GM12878 (cell line): ENCODE measurements at regions not wholly inside any gene's neighbourhood (a gene's known extent, or its start where the extent isn't known, plus 50 kb on each side); places are given as distances from the start of the nearest gene placed in this dataset.

Source experiments
- ATAC-seq: fragments of 200-7000 bp; cut with Tn5 transposase; 3 replicates; pipeline ENCODE4 v1.9.1; 2020; ENCODE audit warnings: mild to moderate bottlenecking, moderate library complexity
- BruUV-seq: library from RNA; stranded (reverse); fragments of 400-500 nt; replicated peaks from 2 replicates; lab custom pipeline; 2021; lab: Mats Ljungman, UMichigan
- CTCF ChIA-PET: fragments of 300-600 bp; sonication (Branson Sonifier 250); formaldehyde crosslinking; extraction: SDS; loops from one replicate; lab custom pipeline; 2021; ENCODE audit warnings: inconsistent platforms; lab: Yijun Ruan, JAX
- POLR2A ChIA-PET: fragments of 350-600 bp; formaldehyde crosslinking; extraction: SDS; loops from one replicate; lab custom pipeline; 2021; ENCODE audit warnings: inconsistent platforms; lab: Charles Lee
- RAD21 ChIA-PET: fragments of 300-600 bp; sonication (Branson Sonifier 250); formaldehyde crosslinking; loops from one replicate; lab custom pipeline; 2023; ENCODE audit warnings: antibody characterized with exemption; ENCODE audit not compliant: unreplicated experiment; lab: Charles Lee
- SMC1A ChIA-PET: fragments of 300-600 bp; sonication (Branson Sonifier 250); formaldehyde crosslinking; loops from one replicate; lab custom pipeline; 2023; ENCODE audit not compliant: unreplicated experiment, uncharacterized antibody; lab: Charles Lee
- DNase-seq: peaks from one replicate; pipeline ENCODE4 v3.0.0-alpha.2; 2011; ENCODE audit warnings: low read depth, low spot score
- FAIRE-seq: peaks from 3 replicates; lab custom pipeline; 2011; peaks lifted over from hg19 to GRCh38; lab: Jason Lieb, UNC
- H2AFZ ChIP-seq: 2 replicates; pipeline ENCODE4 v1.6.0; 2011; ENCODE audit warnings: low read depth, low read length, control low read depth; ENCODE audit not compliant: control insufficient read depth
- H3K27ac ChIP-seq: 2 replicates; pipeline ENCODE4 v1.5.1; 2011; ENCODE audit warnings: control low read depth; ENCODE audit not compliant: control insufficient read depth, insufficient read depth
- H3K27me3 ChIP-seq, 2 experiments: replicated peaks in 1 of 2; 2 replicates each; pipeline versions ENCODE4 v1.6.0 to v1.6.1; 2011; ENCODE audit warnings: low read length in 1 of 2; ENCODE audit not compliant: control insufficient read depth in 2 of 2, insufficient read depth in 2 of 2
- H3K36me3 ChIP-seq, 2 experiments: 2 replicates each; pipeline ENCODE4 v1.5.1; 2011; ENCODE audit warnings: low read length in 1 of 2; ENCODE audit not compliant: control insufficient read depth in 2 of 2, insufficient read depth in 2 of 2
- H3K4me1 ChIP-seq: 2 replicates; pipeline ENCODE4 v1.6.1; 2011; ENCODE audit warnings: mild to moderate bottlenecking, low read length, moderate library complexity, mixed read lengths; ENCODE audit not compliant: control insufficient read depth, insufficient read depth
- H3K4me2 ChIP-seq: 2 replicates; pipeline ENCODE4 v1.6.0; 2011; ENCODE audit warnings: control low read depth; ENCODE audit not compliant: control insufficient read depth, insufficient read depth
- H3K4me3 ChIP-seq: fragments of 200-600 bp; sonication (generic); 2 replicates; pipeline ENCODE4 v1.5.1; 2016
- H3K79me2 ChIP-seq: 2 replicates; pipeline ENCODE4 v1.6.0; 2011; ENCODE audit warnings: low read length; ENCODE audit not compliant: control insufficient read depth, insufficient read depth
- H3K9ac ChIP-seq: 2 replicates; pipeline ENCODE4 v1.8.0; 2011; ENCODE audit warnings: low read length, control low read depth, mixed read lengths; ENCODE audit not compliant: control insufficient read depth, insufficient read depth
- H3K9me3 ChIP-seq: replicated peaks from 3 replicates; pipeline ENCODE4 v1.5.1; 2011; ENCODE audit warnings: mild to moderate bottlenecking, low read length; ENCODE audit not compliant: control insufficient read depth, insufficient read depth
- H4K20me1 ChIP-seq: 2 replicates; pipeline ENCODE4 v1.6.0; 2011; ENCODE audit not compliant: control insufficient read depth, insufficient read depth
- BMI1 ChIP-seq: fragments of 450-650 bp; IDR thresholded peaks from 2 replicates; pipeline ENCODE4 v1.6.1; 2016; ENCODE audit warnings: mild to moderate bottlenecking, moderate library complexity, borderline replicate concordance
- E2F8 ChIP-seq: fragments of 450-650 bp; IDR thresholded peaks from 2 replicates; pipeline ENCODE4 v1.6.1; 2018; ENCODE audit warnings: mild to moderate bottlenecking, low read depth, moderate library complexity; ENCODE audit not compliant: partially characterized antibody
- HCFC1 ChIP-seq: fragments of 150-350 bp; IDR thresholded peaks from 2 replicates; pipeline ENCODE4 v1.6.1; 2014; ENCODE audit warnings: low read length
- KAT2A ChIP-seq: conservative IDR thresholded peaks from 2 replicates; pipeline ENCODE4 v1.6.1; 2011; ENCODE audit warnings: low read depth, low read length; ENCODE audit not compliant: control insufficient read depth
- NFIC ChIP-seq: IDR thresholded peaks from 2 replicates; pipeline ENCODE4 v1.6.1; 2012; ENCODE audit warnings: low read depth, mild to moderate bottlenecking, inconsistent platforms, low read length, moderate library complexity
- PAX8 ChIP-seq: fragments of 450-650 bp; IDR thresholded peaks from 2 replicates; pipeline ENCODE4 v1.6.1; 2017; ENCODE audit warnings: mild to moderate bottlenecking, moderate library complexity
- RBBP5 ChIP-seq: fragments of 200-600 bp; sonication (generic); conservative IDR thresholded peaks from 2 replicates; pipeline ENCODE4 v1.6.1; 2016
- SMC3 ChIP-seq: IDR thresholded peaks from 2 replicates; pipeline ENCODE4 v1.6.1; 2011; ENCODE audit warnings: low read length, improper control_type of control experiment, borderline replicate concordance
- SPI1 ChIP-seq: IDR thresholded peaks from 2 replicates; pipeline ENCODE4 v1.6.1; 2011; ENCODE audit warnings: low read depth, mild to moderate bottlenecking, low read length, moderate library complexity, borderline replicate concordance; ENCODE audit not compliant: insufficient read depth
- SUZ12 ChIP-seq: fragments of 200-600 bp; sonication (generic); IDR thresholded peaks from one replicate; pipeline ENCODE4 v1.6.1; 2018; ENCODE audit warnings: antibody characterized with exemption, mild to moderate bottlenecking; ENCODE audit not compliant: unreplicated experiment
- WRNIP1 ChIP-seq: IDR thresholded peaks from 2 replicates; pipeline ENCODE4 v1.6.1; 2011; ENCODE audit warnings: low read depth, low read length, improper control_type of control experiment, borderline replicate concordance
- ZBTB4 ChIP-seq: fragments of 450-650 bp; formaldehyde crosslinking; IDR thresholded peaks from 2 replicates; pipeline ENCODE4 v1.4.0; 2022; ENCODE audit warnings: mild to moderate bottlenecking, moderate library complexity
- ZNF687 ChIP-seq: fragments of 450-650 bp; IDR thresholded peaks from 2 replicates; pipeline ENCODE4 v1.6.1; 2017; ENCODE audit warnings: mild to moderate bottlenecking, moderate library complexity
- WGBS: methylation state at CpG from one replicate; pipeline ENCODE4 v1.1.6; 2016; ENCODE audit warnings: low lambda C conversion rate; ENCODE audit not compliant: insufficient replicate concordance, insufficient coverage; ENCODE audit errors: missing lambda C conversion rate; 5-methylcytosine and 5-hydroxymethylcytosine counted together
- in situ Hi-C: fragments of 300-500 bp; cut with MboI; formaldehyde crosslinking; loops from 9 replicates; pipeline ENCODE4 v1.14.3; 2018; ENCODE audit warnings: mixed read lengths
- intact Hi-C: fragments of 100-400 bp; cut with micrococcal nuclease; formaldehyde crosslinking; loops from one replicate; pipeline ENCODE4 v1.14.2; 2022; ENCODE audit not compliant: unreplicated experiment
- TF ChIP-seq, protein P1 (sequence below): IDR thresholded peaks from 2 replicates; pipeline ENCODE4 v1.6.1; 2011; ENCODE audit warnings: low read depth, mild to moderate bottlenecking, low read length, moderate library complexity, borderline replicate concordance; ENCODE audit errors: extremely low read depth

- ATAC-seq: no peak
- H3K4me3 ChIP-seq: no peak overlapping the region
- H3K27ac ChIP-seq: no peak overlapping the region
- no TSS peak for BruUV-seq
- no peak for FAIRE-seq
- POLR2A ChIA-PET: no interaction called here
- no peaks in the 10 kb centered on the region for H3K79me2 ChIP-seq
- no peak for DNase-seq
- CTCF ChIA-PET: interaction anchor here (1.0 kb wide), 1 partner anchor 20 kb away, joined by 3 read pairs; no protein-coding TSS in a partner anchor
- no peaks in the 10 kb centered on the region for H3K27me3 ChIP-seq
- no peaks in the 10 kb centered on the region for H3K4me1 ChIP-seq
- no peaks in the 10 kb centered on the region for H4K20me1 ChIP-seq
- H3K9me3 ChIP-seq: no peaks in the 10 kb centered on the region
- SMC1A ChIA-PET: interaction anchor here (1.6 kb wide), 1 partner anchor 7 kb away, joined by 3 read pairs; no protein-coding TSS in a partner anchor
- H2AFZ ChIP-seq: no peak overlapping the region
- intact Hi-C loops: no loop called here
- RAD21 ChIA-PET: no interaction called here
- no peaks in the 10 kb centered on the region for H3K36me3 ChIP-seq
- H3K9ac ChIP-seq: no peak overlapping the region
- WGBS: 20% methylated on average over 4 of the region's 4 CpGs
- H3K4me2 ChIP-seq: no peak overlapping the region
- in situ Hi-C loops: no loop called here
- TF ChIP-seq ZNF687 (no peak), PAX8 (no peak), KAT2A (no peak), E2F8 (no peak), ZBTB4 (CRISPR knock-in tag) (no peak), WRNIP1 (no peak), SUZ12 (no peak), SPI1 (no peak), NFIC (no peak), SMC3 (no peak), HCFC1 (no peak), BMI1 (no peak), RBBP5 (no peak)
- TF ChIP-seq, protein P1, sequence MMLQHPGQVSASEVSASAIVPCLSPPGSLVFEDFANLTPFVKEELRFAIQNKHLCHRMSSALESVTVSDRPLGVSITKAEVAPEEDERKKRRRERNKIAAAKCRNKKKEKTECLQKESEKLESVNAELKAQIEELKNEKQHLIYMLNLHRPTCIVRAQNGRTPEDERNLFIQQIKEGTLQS: no peak
Measured at GRCh38 chr6:153489479-153489878, 358.4 kb upstream of the RGS17 start.
